HCEC 1CT (cell line): ENCODE measurements at regions not wholly inside any gene's neighbourhood (a gene's known extent, or its start where the extent isn't known, plus 50 kb on each side); places are given as distances from the start of the nearest gene placed in this dataset.
"Not testable (repeated sequence)": the region's sequence is repeated elsewhere in the genome, so short reads cannot be mapped to it uniquely, and the experiment has no call there.

Experiments
- DNase-seq: peaks from one replicate; pipeline ENCODE4 v3.0.0-alpha.2; 2017

GRCh38 chr5:87217480-87217879 is 50.2 kb upstream of the RASA1 start:
- not testable (repeated sequence) for DNase-seq
